ENCODE measurements at regions not wholly inside any gene's neighbourhood (a gene's known extent, or its start where the extent isn't known, plus 50 kb on each side); places are given as distances from the start of the nearest gene placed in this dataset.
A peak's percentile ranks its signal among the peaks of the same experiment; 100 is the strongest.

DNA sequence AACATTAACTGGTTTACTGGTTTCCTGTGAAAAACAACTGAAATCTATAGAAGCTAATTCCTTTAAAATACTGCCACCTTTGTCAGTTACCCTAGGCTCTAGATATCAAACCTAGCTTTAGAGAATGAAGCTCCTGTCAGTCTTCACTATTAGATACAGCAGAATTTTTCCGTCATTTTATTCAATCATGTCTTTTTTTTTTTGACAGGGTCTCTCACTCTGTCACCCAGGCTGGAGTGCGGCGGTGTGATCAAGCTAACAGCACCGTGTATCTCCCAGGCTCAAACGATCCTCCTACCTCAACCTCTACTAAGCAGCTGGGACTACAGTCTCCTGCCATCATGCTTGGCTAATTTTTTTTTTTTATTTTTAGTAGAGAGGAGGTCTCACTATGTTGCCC, 415.2 kb upstream of the LRRTM4 start:
- Histone ChIP-seq H3K36me3 (replicated peaks) (no peaks in the 10 kb centered on the region), H3K4me3 (ENCODE audit: low read depth, low read length) (no peak overlapping the region), H3K27ac (no peak overlapping the region), H3K27me3 (replicated peaks) (no peaks in the 10 kb centered on the region)
- DNase-seq, result no peak
- in situ Hi-C loops (cut with HindIII; ENCODE audit: low pct_ligation_motif_present, low sequenced_read_pairs), result no loop called here
- TF ChIP-seq, protein P1, sequence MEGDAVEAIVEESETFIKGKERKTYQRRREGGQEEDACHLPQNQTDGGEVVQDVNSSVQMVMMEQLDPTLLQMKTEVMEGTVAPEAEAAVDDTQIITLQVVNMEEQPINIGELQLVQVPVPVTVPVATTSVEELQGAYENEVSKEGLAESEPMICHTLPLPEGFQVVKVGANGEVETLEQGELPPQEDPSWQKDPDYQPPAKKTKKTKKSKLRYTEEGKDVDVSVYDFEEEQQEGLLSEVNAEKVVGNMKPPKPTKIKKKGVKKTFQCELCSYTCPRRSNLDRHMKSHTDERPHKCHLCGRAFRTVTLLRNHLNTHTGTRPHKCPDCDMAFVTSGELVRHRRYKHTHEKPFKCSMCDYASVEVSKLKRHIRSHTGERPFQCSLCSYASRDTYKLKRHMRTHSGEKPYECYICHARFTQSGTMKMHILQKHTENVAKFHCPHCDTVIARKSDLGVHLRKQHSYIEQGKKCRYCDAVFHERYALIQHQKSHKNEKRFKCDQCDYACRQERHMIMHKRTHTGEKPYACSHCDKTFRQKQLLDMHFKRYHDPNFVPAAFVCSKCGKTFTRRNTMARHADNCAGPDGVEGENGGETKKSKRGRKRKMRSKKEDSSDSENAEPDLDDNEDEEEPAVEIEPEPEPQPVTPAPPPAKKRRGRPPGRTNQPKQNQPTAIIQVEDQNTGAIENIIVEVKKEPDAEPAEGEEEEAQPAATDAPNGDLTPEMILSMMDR (IDR thresholded peaks at IDR 0.05; ENCODE audit: low read depth, low read length, missing control alignments), result no peak

DNA sequence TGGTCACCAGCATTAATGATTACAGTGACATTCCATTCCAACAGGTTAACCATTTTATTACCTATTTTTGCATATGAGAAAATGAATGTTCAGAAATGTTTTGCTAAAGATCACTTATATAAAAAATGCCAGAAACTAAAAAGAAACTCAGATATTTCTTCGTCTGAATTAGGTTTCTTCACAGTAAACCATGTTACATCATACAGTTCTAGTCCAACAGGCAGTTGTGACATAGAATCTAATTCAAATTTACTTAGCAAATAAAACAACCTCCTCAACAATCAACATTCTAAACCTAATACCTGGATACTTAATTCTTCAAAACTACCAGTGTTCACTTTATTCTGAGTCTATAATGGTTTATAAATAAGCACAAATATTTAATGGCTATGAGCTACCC, 416.3 kb upstream of the LRRTM4 start:
- in situ Hi-C loops (cut with HindIII; ENCODE audit: low pct_ligation_motif_present, low sequenced_read_pairs), result no loop called here
- H3K27ac ChIP-seq, result no peak overlapping the region
- no peaks in the 10 kb centered on the region for H3K36me3 ChIP-seq (replicated peaks)
- H3K27me3 ChIP-seq (replicated peaks), result no peaks in the 10 kb centered on the region
- TF ChIP-seq, protein P1 (IDR thresholded peaks at IDR 0.05; ENCODE audit: low read depth, low read length, missing control alignments), result no peak
- DNase-seq, result no peak
- no peak overlapping the region for H3K4me3 ChIP-seq (ENCODE audit: low read depth, low read length)

DNA sequence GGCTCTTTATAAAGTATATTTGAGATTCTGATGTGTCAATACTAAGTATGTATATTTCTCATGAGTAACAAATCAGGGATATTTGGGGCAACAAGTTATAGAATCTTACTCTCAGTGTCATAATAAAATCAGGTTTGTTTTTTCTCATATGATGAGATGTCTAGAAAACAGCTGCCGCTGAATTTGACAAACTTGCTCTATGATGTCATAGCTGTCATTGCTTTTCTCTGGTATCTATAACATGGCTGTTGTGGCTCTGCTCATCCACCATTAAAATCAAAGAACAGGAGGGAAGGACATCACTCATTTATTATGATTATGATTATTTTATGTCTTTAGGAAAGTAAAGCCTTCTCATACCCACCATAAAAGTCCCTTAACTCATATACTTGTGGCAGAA, 417.2 kb upstream of the LRRTM4 start:
- no peak overlapping the region for H3K27ac ChIP-seq
- no peaks in the 10 kb centered on the region for H3K36me3 ChIP-seq (replicated peaks)
- no peak for DNase-seq
- in situ Hi-C loops (cut with HindIII; ENCODE audit: low pct_ligation_motif_present, low sequenced_read_pairs), result no loop called here
- H3K27me3 ChIP-seq (replicated peaks), result no peaks in the 10 kb centered on the region
- TF ChIP-seq, protein P1 (IDR thresholded peaks at IDR 0.05; ENCODE audit: low read depth, low read length, missing control alignments), result no peak
- no peak overlapping the region for H3K4me3 ChIP-seq (ENCODE audit: low read depth, low read length)

DNA sequence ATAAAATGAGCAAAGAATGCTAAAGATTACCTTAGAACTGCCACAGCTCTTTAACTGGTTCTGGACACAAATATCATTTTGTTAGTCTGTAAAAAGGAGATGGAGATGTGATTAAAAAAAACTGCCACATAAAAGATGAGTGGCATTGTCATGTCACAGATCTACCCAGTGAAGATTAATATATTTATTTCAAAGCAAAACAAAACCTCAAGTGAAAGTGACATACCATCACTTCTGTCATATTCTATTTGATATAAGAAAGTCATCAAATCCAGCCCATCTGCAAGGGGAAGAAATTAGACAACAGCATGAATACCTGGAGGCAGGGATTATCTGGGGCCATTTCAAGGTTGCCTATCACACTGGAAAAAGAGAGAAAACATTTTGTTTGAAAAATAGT, 417.6 kb upstream of the LRRTM4 start:
- H3K27ac ChIP-seq, result no peak overlapping the region
- no peaks in the 10 kb centered on the region for H3K27me3 ChIP-seq (replicated peaks)
- in situ Hi-C loops (cut with HindIII; ENCODE audit: low pct_ligation_motif_present, low sequenced_read_pairs), result no loop called here
- H3K4me3 ChIP-seq (ENCODE audit: low read depth, low read length), result no peak overlapping the region
- DNase-seq, result no peak
- TF ChIP-seq, protein P1 (IDR thresholded peaks at IDR 0.05; ENCODE audit: low read depth, low read length, missing control alignments), result no peak
- no peaks in the 10 kb centered on the region for H3K36me3 ChIP-seq (replicated peaks)

DNA sequence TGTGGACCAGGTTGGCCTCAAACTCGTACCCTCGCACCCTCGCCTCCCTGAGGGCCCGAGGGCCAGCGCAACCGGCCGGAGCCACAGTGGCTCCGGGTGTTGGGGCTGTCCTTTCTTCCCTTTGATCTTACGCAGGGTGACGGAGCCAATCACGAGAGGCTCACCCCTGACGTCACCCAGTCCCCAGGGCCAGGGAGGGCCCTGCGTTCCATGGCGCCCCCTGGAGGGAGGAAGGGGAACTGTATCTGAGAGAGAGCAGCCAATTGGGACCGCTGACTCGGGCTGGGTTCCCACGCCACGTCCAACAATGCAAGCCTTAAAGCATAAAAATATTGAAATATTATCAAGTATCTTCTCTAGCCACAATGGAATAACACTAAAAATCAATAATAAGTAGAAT, 432.8 kb upstream of the LRRTM4 start:
- in situ Hi-C loops (cut with HindIII; ENCODE audit: low pct_ligation_motif_present, low sequenced_read_pairs), result no loop called here
- DNase-seq, result no peak
- H3K27me3 ChIP-seq (replicated peaks), result no peaks in the 10 kb centered on the region
- TF ChIP-seq, protein P1 (IDR thresholded peaks at IDR 0.05; ENCODE audit: low read depth, low read length, missing control alignments), result peak; percentile 34
- no peak overlapping the region for H3K27ac ChIP-seq
- no peaks in the 10 kb centered on the region for H3K36me3 ChIP-seq (replicated peaks)
- no peak overlapping the region for H3K4me3 ChIP-seq (ENCODE audit: low read depth, low read length)

DNA sequence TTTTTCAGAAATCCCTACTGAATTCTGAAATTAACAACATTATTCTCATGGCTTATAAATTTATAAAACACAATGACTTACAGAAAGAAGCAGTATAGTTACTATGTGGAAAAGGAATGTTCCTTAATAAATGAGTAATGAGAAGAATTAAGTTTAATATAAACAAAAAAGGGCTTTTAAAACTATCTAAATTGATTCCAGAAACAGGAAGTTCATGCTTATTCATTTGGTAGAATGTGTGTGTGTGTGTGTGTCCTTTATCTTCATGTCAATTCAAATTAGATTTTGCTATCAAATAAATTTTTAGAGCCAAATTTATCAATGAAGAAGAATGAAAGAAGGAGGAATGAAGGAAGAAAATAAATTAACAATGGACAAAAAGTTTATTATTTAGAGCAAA, 440.8 kb upstream of the LRRTM4 start:
- no peaks in the 10 kb centered on the region for H3K27me3 ChIP-seq (replicated peaks)
- TF ChIP-seq, protein P1 (IDR thresholded peaks at IDR 0.05; ENCODE audit: low read depth, low read length, missing control alignments), result no peak
- H3K27ac ChIP-seq, result no peak overlapping the region
- H3K36me3 ChIP-seq (replicated peaks), result no peaks in the 10 kb centered on the region
- no peak overlapping the region for H3K4me3 ChIP-seq (ENCODE audit: low read depth, low read length)
- DNase-seq, result no peak
- in situ Hi-C loops (cut with HindIII; ENCODE audit: low pct_ligation_motif_present, low sequenced_read_pairs), result no loop called here

Measured in brain microvascular endothelial cell (primary cell).